SU-DHL-6 (cell line): ENCODE measurements at regions not wholly inside any gene's neighbourhood (a gene's known extent, or its start where the extent isn't known, plus 50 kb on each side); places are given as distances from the start of the nearest gene placed in this dataset.

ENCODE experiments used
- H2AFZ ChIP-seq: fragments of 200-600 bp; sonication (generic); 2 replicates; pipeline ENCODE4 v1.6.1; 2014; ENCODE audit warnings: low read depth, mild to moderate bottlenecking, moderate library complexity, mixed read lengths, antibody characterized with exemption, low read length; ENCODE audit not compliant: severe bottlenecking
- H3F3A ChIP-seq: fragments of 200-600 bp; shearing (Covaris generic); 2 replicates; pipeline ENCODE4 v1.6.0; 2016; ENCODE audit warnings: antibody characterized with exemption, mild to moderate bottlenecking; ENCODE audit not compliant: insufficient read depth
- H3K27ac ChIP-seq: fragments of 200-600 bp; sonication (generic); 2 replicates; pipeline ENCODE4 v1.5.1; 2016; ENCODE audit warnings: low read depth, mild to moderate bottlenecking, low read length, moderate library complexity, mixed read lengths
- H3K27me3 ChIP-seq: fragments of 200-600 bp; sonication (generic), shearing (Covaris generic); 2 replicates; pipeline ENCODE4 v1.6.0; 2014; ENCODE audit warnings: mild to moderate bottlenecking, low read length
- H3K36me3 ChIP-seq: fragments of 200-600 bp; sonication (generic); 2 replicates; pipeline ENCODE4 v1.6.1; 2014; ENCODE audit warnings: mild to moderate bottlenecking, low read length, mixed read lengths
- H3K4me2 ChIP-seq: fragments of 300-600, 200-600 bp; shearing (Covaris generic), sonication (generic); 2 replicates; pipeline ENCODE4 v1.6.0; 2014; ENCODE audit warnings: low read length, low read depth, mild to moderate bottlenecking; ENCODE audit not compliant: poor library complexity, severe bottlenecking
- H3K4me3 ChIP-seq: fragments of 200-600 bp; sonication (generic); 2 replicates; pipeline ENCODE4 v1.5.1; 2014; ENCODE audit warnings: antibody characterized with exemption, low read length, mild to moderate bottlenecking, mixed read lengths; ENCODE audit not compliant: insufficient read depth, poor library complexity, severe bottlenecking
- H3K79me2 ChIP-seq: fragments of 200-600 bp; sonication (generic); 2 replicates; pipeline ENCODE4 v1.6.1; 2014; ENCODE audit warnings: mild to moderate bottlenecking, low read length, moderate library complexity; ENCODE audit not compliant: insufficient read depth
- H3K9ac ChIP-seq: fragments of 200-600 bp; sonication (generic); 2 replicates; pipeline ENCODE4 v1.7.0; 2014; ENCODE audit warnings: mild to moderate bottlenecking, low read length
- H3K9me2 ChIP-seq: fragments of 200-600 bp; sonication (generic); replicated peaks from 2 replicates; pipeline ENCODE4 v1.6.1; 2014; ENCODE audit warnings: low read length; ENCODE audit not compliant: insufficient read depth
- H3K9me3 ChIP-seq: fragments of 200-600 bp; sonication (generic); 2 replicates; pipeline ENCODE4 v1.6.1; 2014; ENCODE audit warnings: low read length, mixed read lengths; ENCODE audit not compliant: insufficient read depth
- H4K20me1 ChIP-seq: fragments of 200-600 bp; sonication (generic); 2 replicates; pipeline ENCODE4 v1.6.1; 2014; ENCODE audit warnings: low read depth, mild to moderate bottlenecking, antibody characterized with exemption, low read length, moderate library complexity, mixed read lengths
- EZH2phosphoT487 ChIP-seq: fragments of 200-600 bp; sonication (generic), shearing (Covaris generic); conservative IDR thresholded peaks from 2 replicates; pipeline ENCODE4 v1.6.1; 2018; ENCODE audit warnings: mild to moderate bottlenecking, antibody characterized with exemption, low read length, moderate library complexity, mixed read lengths
- TF ChIP-seq, protein P1 (sequence below): fragments of 200-600 bp; sonication (generic); IDR thresholded peaks from one replicate; pipeline ENCODE4 v1.5.1; 2017; ENCODE audit warnings: antibody characterized with exemption, mild to moderate bottlenecking, low read length, moderate library complexity; ENCODE audit not compliant: insufficient read depth, poor library complexity, severe bottlenecking

DNA sequence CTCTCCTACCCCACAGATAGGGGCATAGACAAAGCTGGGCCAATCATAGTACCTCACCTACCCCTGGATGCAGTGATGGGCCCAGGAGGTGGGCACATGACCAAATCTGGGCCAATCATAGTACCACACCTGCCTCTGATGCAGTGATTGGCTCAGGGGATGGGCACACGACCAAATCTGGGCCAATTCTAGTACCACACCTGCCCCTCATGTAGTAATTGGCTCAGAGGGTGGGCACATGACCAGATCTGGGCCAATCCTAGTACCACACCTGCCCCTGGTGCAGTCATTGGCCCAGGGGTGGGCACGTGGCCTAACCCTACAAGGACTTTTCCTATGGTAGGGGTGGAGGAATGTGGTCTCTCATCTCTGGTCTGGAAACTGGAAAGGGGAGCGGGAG, 56.9 kb upstream of the MEF2A start:
- no peaks in the 10 kb centered on the region for H3K36me3 ChIP-seq
- H2AFZ ChIP-seq = no peak overlapping the region
- peak overlapping the region; percentile 27 for H3K4me2 ChIP-seq
- TF ChIP-seq, protein P1, sequence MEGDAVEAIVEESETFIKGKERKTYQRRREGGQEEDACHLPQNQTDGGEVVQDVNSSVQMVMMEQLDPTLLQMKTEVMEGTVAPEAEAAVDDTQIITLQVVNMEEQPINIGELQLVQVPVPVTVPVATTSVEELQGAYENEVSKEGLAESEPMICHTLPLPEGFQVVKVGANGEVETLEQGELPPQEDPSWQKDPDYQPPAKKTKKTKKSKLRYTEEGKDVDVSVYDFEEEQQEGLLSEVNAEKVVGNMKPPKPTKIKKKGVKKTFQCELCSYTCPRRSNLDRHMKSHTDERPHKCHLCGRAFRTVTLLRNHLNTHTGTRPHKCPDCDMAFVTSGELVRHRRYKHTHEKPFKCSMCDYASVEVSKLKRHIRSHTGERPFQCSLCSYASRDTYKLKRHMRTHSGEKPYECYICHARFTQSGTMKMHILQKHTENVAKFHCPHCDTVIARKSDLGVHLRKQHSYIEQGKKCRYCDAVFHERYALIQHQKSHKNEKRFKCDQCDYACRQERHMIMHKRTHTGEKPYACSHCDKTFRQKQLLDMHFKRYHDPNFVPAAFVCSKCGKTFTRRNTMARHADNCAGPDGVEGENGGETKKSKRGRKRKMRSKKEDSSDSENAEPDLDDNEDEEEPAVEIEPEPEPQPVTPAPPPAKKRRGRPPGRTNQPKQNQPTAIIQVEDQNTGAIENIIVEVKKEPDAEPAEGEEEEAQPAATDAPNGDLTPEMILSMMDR = no peak
- TF ChIP-seq EZH2phosphoT487 = no peak
- H3K27ac ChIP-seq = peak overlapping the region; percentile 49; the same call in 1 of the 2 replicates
- H3K27me3 ChIP-seq = no peaks in the 10 kb centered on the region
- no peaks in the 10 kb centered on the region for H3F3A ChIP-seq
- no peaks in the 10 kb centered on the region for H3K9me3 ChIP-seq
- no peaks in the 10 kb centered on the region for H4K20me1 ChIP-seq
- no peaks in the 10 kb centered on the region for H3K9me2 ChIP-seq
- H3K9ac ChIP-seq = no peak overlapping the region
- no peak overlapping the region for H3K4me3 ChIP-seq
- no peaks in the 10 kb centered on the region for H3K79me2 ChIP-seq

DNA sequence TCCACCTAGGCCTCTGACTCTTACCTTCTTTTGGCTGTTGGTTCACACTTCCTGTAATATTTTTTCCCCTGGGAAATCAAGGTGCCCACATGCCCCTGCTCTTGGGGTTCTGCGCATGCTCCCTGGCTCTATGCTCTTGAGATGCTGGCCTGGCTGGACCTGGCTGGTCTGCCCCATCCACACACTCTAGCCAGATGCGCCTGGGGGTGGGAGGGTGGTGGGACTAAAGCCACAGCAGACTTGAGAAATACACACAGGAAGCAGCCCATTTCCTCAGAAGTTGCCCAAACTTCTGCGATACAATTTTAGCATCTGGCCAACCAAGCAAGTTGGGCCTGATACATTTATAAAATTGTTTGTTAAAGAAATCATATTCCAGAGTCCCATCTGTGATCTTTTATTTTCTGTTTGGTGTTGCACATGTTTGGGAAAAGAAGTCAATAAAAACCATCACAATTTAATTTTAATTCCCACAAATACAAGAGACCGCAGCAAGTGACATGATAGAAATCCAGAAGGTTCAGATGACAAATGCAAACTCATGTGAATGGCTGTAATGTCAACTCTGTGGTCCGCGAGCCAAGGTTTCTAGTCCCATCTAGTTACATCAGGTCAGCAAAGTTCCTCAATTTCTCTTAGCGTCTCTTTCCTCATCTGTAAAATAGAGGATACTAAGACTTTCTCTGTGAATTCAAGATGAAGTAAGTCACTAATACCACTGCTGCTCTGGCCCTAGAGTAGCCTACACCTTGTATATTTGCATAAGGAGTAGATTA, 55.9 kb upstream of the MEF2A start:
- H3K9me3 ChIP-seq = no peaks in the 10 kb centered on the region
- no peaks in the 10 kb centered on the region for H3K27me3 ChIP-seq
- H3K36me3 ChIP-seq = no peaks in the 10 kb centered on the region
- no peak overlapping the region for H2AFZ ChIP-seq
- H3K9ac ChIP-seq = no peak overlapping the region
- H3K9me2 ChIP-seq = no peaks in the 10 kb centered on the region
- H3K27ac ChIP-seq = peak overlapping the region; percentile 49
- no peaks in the 10 kb centered on the region for H4K20me1 ChIP-seq
- H3F3A ChIP-seq = no peaks in the 10 kb centered on the region
- H3K4me3 ChIP-seq = no peak overlapping the region
- TF ChIP-seq, protein P1 = no peak
- no peak for TF ChIP-seq EZH2phosphoT487
- peak overlapping the region; percentile 39 for H3K4me2 ChIP-seq
- H3K79me2 ChIP-seq = no peaks in the 10 kb centered on the region

DNA sequence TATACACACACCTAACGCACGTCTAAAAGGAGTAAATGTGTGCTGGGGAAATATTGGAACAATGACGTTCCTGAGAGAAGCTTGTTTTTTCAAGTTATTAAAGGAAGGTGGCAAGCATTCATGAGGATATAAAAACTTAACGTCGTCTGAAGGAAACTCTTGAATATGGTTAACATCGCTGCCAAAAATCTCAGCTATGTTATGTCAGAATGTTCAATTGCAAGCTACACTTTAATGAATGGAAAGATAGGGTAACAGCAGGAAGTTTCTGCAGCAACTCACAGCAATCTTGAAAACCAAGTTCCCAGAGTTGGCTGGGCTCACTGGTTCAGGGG, 54.3 kb upstream of the MEF2A start:
- Histone ChIP-seq H3K4me3 (no peak overlapping the region), H3K27ac (peak overlapping the region; percentile 64), H3K9me3 (no peaks in the 10 kb centered on the region), H3K9ac (peak overlapping the region; percentile 13; the same call in 1 of the 2 replicates), H3K27me3 (no peaks in the 10 kb centered on the region), H2AFZ (peak overlapping the region; percentile 15), H3K36me3 (no peaks in the 10 kb centered on the region), H4K20me1 (no peaks in the 10 kb centered on the region), H3K79me2 (no peaks in the 10 kb centered on the region), H3K9me2 (no peaks in the 10 kb centered on the region), H3F3A (no peaks in the 10 kb centered on the region), H3K4me2 (peak overlapping the region; percentile 39)
- TF ChIP-seq EZH2phosphoT487 = no peak
- TF ChIP-seq, protein P1 = no peak
